HepG2 (cell line): ENCODE measurements at regions not wholly inside any gene's neighbourhood (a gene's known extent, or its start where the extent isn't known, plus 50 kb on each side); places are given as distances from the start of the nearest gene placed in this dataset.

Experiments
- ELF1 ChIP-seq: sonication (generic); formaldehyde crosslinking; IDR thresholded peaks from 2 replicates; pipeline ENCODE4 v1.4.0; 2020; ENCODE audit warnings: missing genetic modification reagents
- POLR2A ChIP-seq, 2 experiments: IDR thresholded peaks; 2 replicates each; pipeline ENCODE4 v1.6.1; 2011; ENCODE audit warnings: low read depth in 2 of 2, low read length in 2 of 2, mild to moderate bottlenecking in 1 of 2, moderate library complexity in 1 of 2; ENCODE audit not compliant: insufficient read depth in 1 of 2
- ZNF558 ChIP-seq: sonication (generic); formaldehyde crosslinking; IDR thresholded peaks from 2 replicates; pipeline ENCODE4 v1.9.0; 2022; ENCODE audit warnings: mild to moderate bottlenecking, missing genetic modification reagents, borderline replicate concordance
- ZSCAN29 ChIP-seq: sonication (generic); formaldehyde crosslinking; conservative IDR thresholded peaks from 2 replicates; pipeline ENCODE4 v1.4.0; 2020; ENCODE audit warnings: mild to moderate bottlenecking, missing genetic modification reagents
- ZZZ3 ChIP-seq: sonication (generic); formaldehyde crosslinking; IDR thresholded peaks from 2 replicates; pipeline ENCODE4 v1.4.0; 2020; ENCODE audit warnings: missing genetic modification reagents, mild to moderate bottlenecking, borderline replicate concordance
- TF ChIP-seq, protein P1 (sequence below): sonication (generic); formaldehyde crosslinking; IDR thresholded peaks from 2 replicates; pipeline ENCODE4 v1.8.0; 2022; ENCODE audit warnings: missing genetic modification reagents, mild to moderate bottlenecking, borderline replicate concordance

- TF ChIP-seq, protein P1, sequence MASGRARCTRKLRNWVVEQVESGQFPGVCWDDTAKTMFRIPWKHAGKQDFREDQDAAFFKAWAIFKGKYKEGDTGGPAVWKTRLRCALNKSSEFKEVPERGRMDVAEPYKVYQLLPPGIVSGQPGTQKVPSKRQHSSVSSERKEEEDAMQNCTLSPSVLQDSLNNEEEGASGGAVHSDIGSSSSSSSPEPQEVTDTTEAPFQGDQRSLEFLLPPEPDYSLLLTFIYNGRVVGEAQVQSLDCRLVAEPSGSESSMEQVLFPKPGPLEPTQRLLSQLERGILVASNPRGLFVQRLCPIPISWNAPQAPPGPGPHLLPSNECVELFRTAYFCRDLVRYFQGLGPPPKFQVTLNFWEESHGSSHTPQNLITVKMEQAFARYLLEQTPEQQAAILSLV (CRISPR knock-in tag) = no peak
- no peak for TF ChIP-seq POLR2A (IDR thresholded peaks at IDR 0.05; ENCODE audit: insufficient read depth in 1 of 2, low read depth in 2 of 2, low read length in 2 of 2)
- TF ChIP-seq ZNF558 (CRISPR knock-in tag) = no peak
- TF ChIP-seq ZSCAN29 (CRISPR knock-in tag) = no peak
- TF ChIP-seq ELF1 (CRISPR knock-in tag) = no peak
- TF ChIP-seq ZZZ3 (CRISPR knock-in tag) = no peak
Observed at GRCh38 chr1:4021974-4022268, 121.8 kb upstream of the C1orf174 start.
